Hematopoietic multipotent progenitor cell (in vitro differentiated cells): ENCODE measurements at regions not wholly inside any gene's neighbourhood (a gene's known extent, or its start where the extent isn't known, plus 50 kb on each side); places are given as distances from the start of the nearest gene placed in this dataset.

Experiments used
- DNase-seq, 3 donors: peaks; one replicate each; pipeline ENCODE4 v3.0.0-alpha.2; 2011 to 2015; ENCODE audit warnings: low read depth in 2 of 3, low spot score in 2 of 3

GRCh38 chr2:217085543-217085942, 225.7 kb upstream of the TNP1 start:
- DNase-seq = no peak

- no peak for DNase-seq
Measured at GRCh38 chr2:217081799-217082198, 221.9 kb upstream of the TNP1 start.

- no peak for DNase-seq
Measured at GRCh38 chr2:217079165-217079564, 219.3 kb upstream of the TNP1 start.

GRCh38 chr2:217077831-217078407, 218.1 kb upstream of the TNP1 start:
- no peak for DNase-seq

GRCh38 chr2:217076657-217077232, 216.9 kb upstream of the TNP1 start:
- DNase-seq = no peak

- no peak for DNase-seq
Measured at GRCh38 chr2:217076058-217076435, 216.2 kb upstream of the TNP1 start.

GRCh38 chr2:217075268-217076057, 215.6 kb upstream of the TNP1 start:
- DNase-seq = no peak

GRCh38 chr2:217074576-217075255, 214.9 kb upstream of the TNP1 start:
- DNase-seq = no peak

- no peak for DNase-seq
Measured at GRCh38 chr2:217071416-217071815, 211.6 kb upstream of the TNP1 start.

- no peak for DNase-seq
Measured at GRCh38 chr2:217070611-217071010, 210.7 kb upstream of the TNP1 start.

- DNase-seq = no peak
Measured at GRCh38 chr2:217070043-217070430, 210.2 kb upstream of the TNP1 start.

- DNase-seq = no peak
Measured at GRCh38 chr2:217069263-217070042, 209.6 kb upstream of the TNP1 start.

- no peak for DNase-seq
Measured at GRCh38 chr2:217068677-217069250, 208.9 kb upstream of the TNP1 start.

GRCh38 chr2:217067787-217068186, 207.9 kb upstream of the TNP1 start:
- no peak for DNase-seq

GRCh38 chr2:217066510-217067270, 206.8 kb upstream of the TNP1 start:
- no peak for DNase-seq

GRCh38 chr2:217065695-217066405, 206.0 kb upstream of the TNP1 start:
- DNase-seq = no peak

GRCh38 chr2:217065012-217065290, 205.1 kb upstream of the TNP1 start:
- no peak for DNase-seq

- no peak for DNase-seq
Measured at GRCh38 chr2:217064234-217065011, 204.6 kb upstream of the TNP1 start.
